Hepatocyte (in vitro differentiated cells): ENCODE measurements at regions not wholly inside any gene's neighbourhood (a gene's known extent, or its start where the extent isn't known, plus 50 kb on each side); places are given as distances from the start of the nearest gene placed in this dataset.

Experiments
- DNase-seq: peaks from one replicate; pipeline ENCODE4 v3.0.0-alpha.2; 2016; ENCODE audit warnings: low spot score
- H2AFZ ChIP-seq: fragments of 200-600 bp; sonication (generic); 2 replicates; pipeline ENCODE4 v1.6.0; 2016; ENCODE audit warnings: antibody characterized with exemption, mild to moderate bottlenecking
- H3K27ac ChIP-seq: fragments of 200-600 bp; sonication (generic); 2 replicates; pipeline ENCODE4 v1.5.1; 2016; ENCODE audit warnings: mild to moderate bottlenecking
- H3K27me3 ChIP-seq: fragments of 200-600 bp; sonication (generic); 2 replicates; pipeline ENCODE4 v1.6.1; 2016
- H3K36me3 ChIP-seq: fragments of 200-600 bp; sonication (generic); replicated peaks from 2 replicates; pipeline ENCODE4 v1.5.1; 2016; ENCODE audit warnings: low read depth; ENCODE audit not compliant: insufficient read depth
- H3K4me1 ChIP-seq: fragments of 200-600 bp; sonication (generic); 2 replicates; pipeline ENCODE4 v1.5.1; 2016; ENCODE audit warnings: mild to moderate bottlenecking, moderate library complexity; ENCODE audit not compliant: insufficient read depth
- H3K4me2 ChIP-seq: fragments of 200-600 bp; sonication (generic); 2 replicates; pipeline ENCODE4 v1.6.0; 2016
- H3K4me3 ChIP-seq: fragments of 200-600 bp; sonication (generic); 2 replicates; pipeline ENCODE4 v1.5.1; 2016; ENCODE audit warnings: mild to moderate bottlenecking
- H3K79me2 ChIP-seq: fragments of 200-600 bp; sonication (generic); 2 replicates; pipeline ENCODE4 v1.6.0; 2017; ENCODE audit warnings: mild to moderate bottlenecking
- H3K9me2 ChIP-seq: fragments of 200-600 bp; sonication (generic); replicated peaks from 2 replicates; pipeline ENCODE4 v1.6.0; 2017; ENCODE audit warnings: mild to moderate bottlenecking; ENCODE audit not compliant: insufficient read depth
- H3K9me3 ChIP-seq: fragments of 200-600 bp; sonication (generic); 2 replicates; pipeline ENCODE4 v1.5.1; 2016; ENCODE audit warnings: low read depth, mild to moderate bottlenecking
- H4K20me1 ChIP-seq: fragments of 200-600 bp; sonication (generic); 2 replicates; pipeline ENCODE4 v1.6.0; 2016; ENCODE audit warnings: mild to moderate bottlenecking; ENCODE audit not compliant: insufficient read depth, poor library complexity, severe bottlenecking
- EZH2 ChIP-seq: fragments of 200-600 bp; sonication (generic); IDR thresholded peaks from 2 replicates; pipeline ENCODE4 v1.6.1; 2016; ENCODE audit warnings: antibody characterized with exemption, mild to moderate bottlenecking, borderline replicate concordance
- EZH2phosphoT487 ChIP-seq: fragments of 200-600 bp; sonication (generic); IDR thresholded peaks from one replicate; pipeline ENCODE4 v1.6.1; 2018; ENCODE audit warnings: antibody characterized with exemption, mild to moderate bottlenecking, low read depth, moderate library complexity; ENCODE audit not compliant: unreplicated experiment, severe bottlenecking
- WGBS: methylation state at CpG from one replicate; pipeline ENCODE4 v1.1.6; 2016; ENCODE audit warnings: low lambda C conversion rate; ENCODE audit errors: missing lambda C conversion rate; 5-methylcytosine and 5-hydroxymethylcytosine counted together
- TF ChIP-seq, protein P1 (sequence below): fragments of 200-600 bp; sonication (generic); IDR thresholded peaks from 2 replicates; pipeline ENCODE4 v1.5.1; 2016; ENCODE audit warnings: antibody characterized with exemption, mild to moderate bottlenecking; ENCODE audit not compliant: poor library complexity

DNA sequence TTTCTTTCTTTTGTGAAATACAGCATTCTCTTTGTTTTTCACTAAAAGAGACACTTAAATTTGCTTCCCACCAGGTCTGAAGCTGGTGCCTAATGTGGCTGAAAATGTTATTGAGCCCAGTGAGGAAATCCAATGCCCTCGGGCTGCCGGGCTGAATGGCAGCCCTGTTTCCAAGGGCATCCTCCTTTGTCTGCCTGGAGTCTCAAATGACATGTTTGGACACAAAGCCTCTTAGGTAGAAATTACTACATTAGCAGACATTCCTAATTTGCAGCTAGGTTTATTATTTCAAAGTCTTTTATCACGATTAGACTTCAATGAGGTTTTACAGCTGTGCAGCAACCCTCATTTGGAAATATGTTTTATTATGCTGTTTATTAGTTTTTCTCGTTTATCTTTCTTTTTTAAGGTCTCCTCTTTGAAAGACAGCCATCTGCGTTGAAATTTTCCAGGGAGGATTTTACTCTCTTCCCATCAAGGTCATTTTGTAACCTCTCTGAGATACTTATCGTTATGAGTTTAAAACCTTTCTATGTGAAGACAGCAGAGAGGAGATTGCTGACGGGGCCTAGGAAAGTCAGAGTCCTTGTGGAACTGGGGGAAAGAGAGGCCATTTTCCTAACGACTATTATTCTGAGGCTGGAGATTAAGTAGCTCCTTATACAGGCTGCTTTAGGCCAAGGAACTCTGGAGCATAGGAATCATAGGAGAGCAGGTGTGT, 59.0 kb upstream of the ZNF532 start:
- Histone ChIP-seq H3K36me3 (no peaks in the 10 kb centered on the region), H4K20me1 (no peaks in the 10 kb centered on the region), H3K9me2 (no peaks in the 10 kb centered on the region), H2AFZ (no peak overlapping the region), H3K4me2 (no peak overlapping the region), H3K79me2 (no peaks in the 10 kb centered on the region), H3K9me3 (no peaks in the 10 kb centered on the region), H3K27me3 (no peaks in the 10 kb centered on the region), H3K27ac (peak overlapping the region; percentile 65), H3K4me1 (peaks cover 5% of the 10 kb centered on the region), H3K4me3 (no peak overlapping the region)
- TF ChIP-seq, protein P1, sequence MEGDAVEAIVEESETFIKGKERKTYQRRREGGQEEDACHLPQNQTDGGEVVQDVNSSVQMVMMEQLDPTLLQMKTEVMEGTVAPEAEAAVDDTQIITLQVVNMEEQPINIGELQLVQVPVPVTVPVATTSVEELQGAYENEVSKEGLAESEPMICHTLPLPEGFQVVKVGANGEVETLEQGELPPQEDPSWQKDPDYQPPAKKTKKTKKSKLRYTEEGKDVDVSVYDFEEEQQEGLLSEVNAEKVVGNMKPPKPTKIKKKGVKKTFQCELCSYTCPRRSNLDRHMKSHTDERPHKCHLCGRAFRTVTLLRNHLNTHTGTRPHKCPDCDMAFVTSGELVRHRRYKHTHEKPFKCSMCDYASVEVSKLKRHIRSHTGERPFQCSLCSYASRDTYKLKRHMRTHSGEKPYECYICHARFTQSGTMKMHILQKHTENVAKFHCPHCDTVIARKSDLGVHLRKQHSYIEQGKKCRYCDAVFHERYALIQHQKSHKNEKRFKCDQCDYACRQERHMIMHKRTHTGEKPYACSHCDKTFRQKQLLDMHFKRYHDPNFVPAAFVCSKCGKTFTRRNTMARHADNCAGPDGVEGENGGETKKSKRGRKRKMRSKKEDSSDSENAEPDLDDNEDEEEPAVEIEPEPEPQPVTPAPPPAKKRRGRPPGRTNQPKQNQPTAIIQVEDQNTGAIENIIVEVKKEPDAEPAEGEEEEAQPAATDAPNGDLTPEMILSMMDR, result no peak
- TF ChIP-seq EZH2phosphoT487 (no peak), EZH2 (no peak)
- DNase-seq, result no peak
- WGBS, result 40% methylated on average over 8 of the region's 8 CpGs

DNA sequence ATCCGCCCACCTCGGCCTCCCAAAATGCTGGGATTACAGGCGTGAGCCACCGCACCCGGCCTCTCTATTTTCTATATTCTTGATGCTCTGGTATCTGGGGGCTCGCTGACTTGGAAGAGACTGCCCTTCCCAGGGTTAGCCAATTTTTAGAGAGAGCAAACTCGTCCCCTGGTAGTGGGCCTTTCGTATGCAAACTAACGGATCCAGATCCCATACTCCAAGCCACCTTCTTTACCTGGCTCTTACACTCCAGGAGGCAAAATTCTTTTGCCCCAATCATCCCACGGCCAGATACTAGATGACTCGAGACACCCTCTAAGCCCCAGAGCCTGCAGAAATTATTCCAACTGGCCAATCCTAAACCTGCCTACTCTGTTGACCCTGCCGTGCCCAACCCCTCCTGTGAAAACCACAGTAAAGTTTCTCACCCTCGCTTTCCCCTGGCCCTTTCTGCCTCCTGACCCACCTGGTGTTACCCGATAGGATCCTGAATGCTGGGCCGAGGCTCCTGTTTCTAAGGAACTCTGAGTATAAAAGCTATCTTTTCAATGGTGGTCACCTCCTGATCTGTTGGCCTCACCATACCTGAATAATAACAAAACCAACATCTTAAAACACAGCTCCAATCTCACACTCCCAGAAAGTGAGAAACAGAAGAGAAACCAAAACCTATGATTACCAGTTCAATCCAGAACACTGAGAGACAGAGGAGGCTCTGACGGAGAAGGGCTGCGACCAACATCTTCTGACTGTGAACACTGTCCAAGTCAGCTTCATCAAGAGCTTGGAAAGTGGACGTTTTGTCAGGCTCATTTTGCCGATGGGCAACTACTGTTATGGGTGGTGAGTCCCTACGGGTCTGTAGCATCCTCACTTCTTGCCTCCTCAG, 57.6 kb upstream of the ZNF532 start:
- H4K20me1 ChIP-seq, result no peaks in the 10 kb centered on the region
- no peak overlapping the region for H3K4me3 ChIP-seq
- no peak for TF ChIP-seq EZH2phosphoT487
- TF ChIP-seq, protein P1, result no peak
- no peak for TF ChIP-seq EZH2
- no peaks in the 10 kb centered on the region for H3K9me2 ChIP-seq
- peaks cover 5% of the 10 kb centered on the region for H3K4me1 ChIP-seq
- no peaks in the 10 kb centered on the region for H3K27me3 ChIP-seq
- H3K4me2 ChIP-seq, result no peak overlapping the region
- no peak for DNase-seq
- H3K27ac ChIP-seq, result no peak overlapping the region
- no peaks in the 10 kb centered on the region for H3K9me3 ChIP-seq
- 94% methylated on average over 20 of the region's 20 CpGs for WGBS
- no peaks in the 10 kb centered on the region for H3K36me3 ChIP-seq
- H2AFZ ChIP-seq, result no peak overlapping the region
- no peaks in the 10 kb centered on the region for H3K79me2 ChIP-seq

DNA sequence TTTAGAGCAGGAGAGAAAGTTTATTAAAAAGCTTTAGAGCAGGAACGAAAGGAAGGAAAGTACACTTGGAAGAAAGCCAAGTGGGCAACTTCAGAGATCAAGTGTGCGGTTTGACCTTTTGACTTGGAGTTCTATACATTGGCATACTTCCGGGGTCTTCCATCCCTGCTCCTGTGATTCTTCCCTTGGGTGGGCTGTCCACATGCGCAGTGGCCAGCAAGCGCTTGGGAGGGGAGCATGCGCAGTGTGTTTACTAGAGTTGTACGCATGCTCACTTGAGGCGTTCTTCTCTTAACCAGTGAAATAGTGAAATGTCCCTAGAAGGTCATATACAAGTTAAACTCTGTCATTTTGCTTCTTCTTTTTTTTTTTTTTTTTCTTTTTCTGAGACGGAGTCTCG, 56.9 kb upstream of the ZNF532 start:
- no peak overlapping the region for H3K4me3 ChIP-seq
- H3K27ac ChIP-seq, result no peak overlapping the region
- H3K27me3 ChIP-seq, result no peaks in the 10 kb centered on the region
- peaks cover 5% of the 10 kb centered on the region for H3K4me1 ChIP-seq
- no peaks in the 10 kb centered on the region for H3K9me2 ChIP-seq
- no peaks in the 10 kb centered on the region for H3K36me3 ChIP-seq
- H3K79me2 ChIP-seq, result no peaks in the 10 kb centered on the region
- no peak overlapping the region for H3K4me2 ChIP-seq
- H3K9me3 ChIP-seq, result no peaks in the 10 kb centered on the region
- H4K20me1 ChIP-seq, result no peaks in the 10 kb centered on the region
- WGBS, result 87% methylated on average over 10 of the region's 10 CpGs
- DNase-seq, result no peak
- H2AFZ ChIP-seq, result no peak overlapping the region
- TF ChIP-seq, protein P1, result no peak
- TF ChIP-seq EZH2phosphoT487 (no peak), EZH2 (no peak)
